GDM1 (cell line): ENCODE measurements at regions not wholly inside any gene's neighbourhood (a gene's known extent, or its start where the extent isn't known, plus 50 kb on each side); places are given as distances from the start of the nearest gene placed in this dataset.
"Not testable (repeated sequence)": the region's sequence is repeated elsewhere in the genome, so short reads cannot be mapped to it uniquely, and the experiment has no call there.

Source experiments
- DNase-seq: peaks from one replicate; lab custom pipeline; 2025; lab: John Stamatoyannopoulos, UW

GRCh38 chr10:108600511-108600910 is 1322.8 kb downstream of the XPNPEP1 start:
- DNase-seq: not testable (repeated sequence)

- DNase-seq: not testable (repeated sequence)
These were observed 1324.0 kb downstream of the XPNPEP1 start for GRCh38 chr10:108599317-108599716.

- no peak for DNase-seq
These were observed 1324.5 kb downstream of the XPNPEP1 start for GRCh38 chr10:108598831-108599230.

GRCh38 chr10:108598320-108598695 is 1325.0 kb downstream of the XPNPEP1 start:
- DNase-seq: no peak

- DNase-seq: no peak
These were observed 1325.5 kb downstream of the XPNPEP1 start for GRCh38 chr10:108597657-108598319.

GRCh38 chr10:108597031-108597430 is 1326.3 kb downstream of the XPNPEP1 start:
- no peak for DNase-seq

GRCh38 chr10:108592956-108593355 is 1330.4 kb downstream of the XPNPEP1 start:
- no peak for DNase-seq

GRCh38 chr10:108591417-108591816 is 1331.9 kb downstream of the XPNPEP1 start:
- no peak for DNase-seq

GRCh38 chr10:108586424-108586823 is 1336.9 kb downstream of the XPNPEP1 start:
- DNase-seq: no peak

GRCh38 chr10:108583877-108584276 is 1339.4 kb downstream of the XPNPEP1 start:
- no peak for DNase-seq

- no peak for DNase-seq
These were observed 1340.4 kb downstream of the XPNPEP1 start for GRCh38 chr10:108582888-108583287.

- DNase-seq: no peak
These were observed 1340.9 kb downstream of the XPNPEP1 start for GRCh38 chr10:108582387-108582786.

- DNase-seq: no peak
These were observed 1345.1 kb downstream of the XPNPEP1 start for GRCh38 chr10:108578258-108578657.

- no peak for DNase-seq
These were observed 1349.1 kb downstream of the XPNPEP1 start for GRCh38 chr10:108574233-108574632.

- no peak for DNase-seq
These were observed 1354.5 kb downstream of the XPNPEP1 start for GRCh38 chr10:108568824-108569223.

GRCh38 chr10:108567899-108568752 is 1355.2 kb downstream of the XPNPEP1 start:
- no peak for DNase-seq

GRCh38 chr10:108566316-108567107 is 1356.8 kb downstream of the XPNPEP1 start:
- no peak for DNase-seq

- DNase-seq: no peak
These were observed 1361.2 kb downstream of the XPNPEP1 start for GRCh38 chr10:108562105-108562504.

- no peak for DNase-seq
These were observed 1361.7 kb downstream of the XPNPEP1 start for GRCh38 chr10:108561649-108562048.

- DNase-seq: no peak
These were observed 1362.8 kb downstream of the XPNPEP1 start for GRCh38 chr10:108560488-108560887.

GRCh38 chr10:108556186-108556585 is 1367.1 kb downstream of the XPNPEP1 start:
- no peak for DNase-seq

- no peak for DNase-seq
These were observed 1377.4 kb downstream of the XPNPEP1 start for GRCh38 chr10:108545921-108546320.
